GM19025 (cell line): ENCODE measurements at regions not wholly inside any gene's neighbourhood (a gene's known extent, or its start where the extent isn't known, plus 50 kb on each side); places are given as distances from the start of the nearest gene placed in this dataset.
"Not testable (repeated sequence)": the region's sequence is repeated elsewhere in the genome, so short reads cannot be mapped to it uniquely, and the experiment has no call there.

Experiments
- ATAC-seq: cut with Tn5 transposase; IDR thresholded peaks from one replicate; pipeline ENCODE4 v1.9.1; 2021; ENCODE audit warnings: mild to moderate bottlenecking, low read depth, moderate library complexity; ENCODE audit not compliant: unreplicated experiment

GRCh38 chr10:47646686-47647273, 116.6 kb downstream of the SYT15B start:
- not testable (repeated sequence) for ATAC-seq

- ATAC-seq, result not testable (repeated sequence)
These were observed 103.5 kb upstream of the AGAP9 start for GRCh38 chr10:47626975-47627374.

GRCh38 chr10:47622719-47623118, 99.3 kb upstream of the AGAP9 start:
- ATAC-seq, result not testable (repeated sequence)

- not testable (repeated sequence) for ATAC-seq
These were observed 96.0 kb upstream of the AGAP9 start for GRCh38 chr10:47619300-47620012.

- ATAC-seq, result not testable (repeated sequence)
These were observed 85.9 kb upstream of the AGAP9 start for GRCh38 chr10:47609311-47609710.

- ATAC-seq, result not testable (repeated sequence)
These were observed 82.6 kb upstream of the AGAP9 start for GRCh38 chr10:47605791-47606773.

GRCh38 chr10:47600604-47601003, 77.2 kb upstream of the AGAP9 start:
- ATAC-seq, result not testable (repeated sequence)

GRCh38 chr10:47600127-47600526, 76.7 kb upstream of the AGAP9 start:
- ATAC-seq, result not testable (repeated sequence)

GRCh38 chr10:47599657-47600056, 76.2 kb upstream of the AGAP9 start:
- ATAC-seq, result not testable (repeated sequence)

- ATAC-seq, result not testable (repeated sequence)
These were observed 70.4 kb upstream of the AGAP9 start for GRCh38 chr10:47593805-47594204.

GRCh38 chr10:47593129-47593528, 69.7 kb upstream of the AGAP9 start:
- ATAC-seq, result not testable (repeated sequence)

GRCh38 chr10:47590956-47591355, 67.5 kb upstream of the AGAP9 start:
- ATAC-seq, result not testable (repeated sequence)

GRCh38 chr10:47590534-47590933, 67.1 kb upstream of the AGAP9 start:
- ATAC-seq, result not testable (repeated sequence)

- not testable (repeated sequence) for ATAC-seq
These were observed 58.6 kb upstream of the AGAP9 start for GRCh38 chr10:47582051-47582450.

GRCh38 chr10:47580063-47580462, 56.6 kb upstream of the AGAP9 start:
- ATAC-seq, result not testable (repeated sequence)

- peak; percentile 98 for ATAC-seq
These were observed 55.1 kb upstream of the AGAP9 start for GRCh38 chr10:47578547-47578946.
